Astrocyte (in vitro differentiated cells and primary cell): ENCODE measurements at regions not wholly inside any gene's neighbourhood (a gene's known extent, or its start where the extent isn't known, plus 50 kb on each side); places are given as distances from the start of the nearest gene placed in this dataset.

Experiments
- DNase-seq: peaks from one replicate; pipeline ENCODE4 v3.0.0-alpha.2; 2010; ENCODE audit warnings: low read depth
- FAIRE-seq: peaks from 2 replicates; lab custom pipeline; 2011; peaks lifted over from hg19 to GRCh38; lab: Jason Lieb, UNC
- H2AFZ ChIP-seq: 2 replicates; pipeline ENCODE4 v1.6.0; 2012; ENCODE audit warnings: low read depth, low read length, inconsistent platforms
- H3K27ac ChIP-seq: 2 replicates; pipeline ENCODE4 v1.5.1; 2011; ENCODE audit warnings: low read depth, low read length, inconsistent platforms
- H3K27me3 ChIP-seq: 2 replicates; pipeline ENCODE4 v1.6.0; 2011; ENCODE audit warnings: low read length, inconsistent platforms; ENCODE audit not compliant: insufficient read depth
- H3K36me3 ChIP-seq: 2 replicates; pipeline ENCODE4 v1.5.1; 2011; ENCODE audit warnings: low read length, inconsistent platforms; ENCODE audit not compliant: insufficient read depth
- H3K4me1 ChIP-seq: 2 replicates; pipeline ENCODE4 v1.5.1; 2011; ENCODE audit warnings: low read length, inconsistent platforms; ENCODE audit not compliant: insufficient read depth
- H3K4me2 ChIP-seq: 2 replicates; pipeline ENCODE4 v1.6.0; 2012; ENCODE audit warnings: low read length, inconsistent platforms
- H3K4me3 ChIP-seq: 2 replicates; pipeline ENCODE4 v1.5.1; 2011; ENCODE audit warnings: low read depth, mild to moderate bottlenecking, low read length, inconsistent platforms; ENCODE audit not compliant: insufficient read depth
- H3K79me2 ChIP-seq: 2 replicates; pipeline ENCODE4 v1.6.0; 2012; ENCODE audit warnings: mild to moderate bottlenecking, low read length, inconsistent platforms; ENCODE audit not compliant: insufficient read depth
- H3K9ac ChIP-seq: 2 replicates; pipeline ENCODE4 v1.6.0; 2012; ENCODE audit warnings: mild to moderate bottlenecking, low read length, inconsistent platforms
- H3K9me3 ChIP-seq: 2 replicates; pipeline ENCODE4 v1.5.1; 2012; ENCODE audit warnings: low read depth, mild to moderate bottlenecking, low read length, inconsistent platforms; ENCODE audit not compliant: insufficient read depth
- H4K20me1 ChIP-seq: 2 replicates; pipeline ENCODE4 v1.6.0; 2012; ENCODE audit warnings: low read length, inconsistent platforms; ENCODE audit not compliant: insufficient read depth
- H3K27ac Mint-ChIP-seq: one replicate; pipeline ENCODE4 v1.8.0; 2021; ENCODE audit warnings: mild to moderate bottlenecking, mixed read lengths; ENCODE audit not compliant: unreplicated experiment
- H3K27me3 Mint-ChIP-seq: one replicate; pipeline ENCODE4 v1.8.0; 2021; ENCODE audit warnings: low read depth, mixed read lengths; ENCODE audit not compliant: unreplicated experiment
- H3K36me3 Mint-ChIP-seq: one replicate; pipeline ENCODE4 v1.8.0; 2021; ENCODE audit warnings: low read depth, mixed read lengths; ENCODE audit not compliant: unreplicated experiment
- H3K4me1 Mint-ChIP-seq: one replicate; pipeline ENCODE4 v1.8.0; 2021; ENCODE audit warnings: low read depth, mixed read lengths; ENCODE audit not compliant: unreplicated experiment
- H3K4me3 Mint-ChIP-seq: one replicate; pipeline ENCODE4 v1.8.0; 2021; ENCODE audit warnings: mild to moderate bottlenecking, moderate library complexity, mixed read lengths; ENCODE audit not compliant: unreplicated experiment
- H3K9me3 Mint-ChIP-seq: one replicate; pipeline ENCODE4 v1.8.0; 2021; ENCODE audit warnings: mild to moderate bottlenecking, mixed read lengths; ENCODE audit not compliant: unreplicated experiment
- CTCF ChIP-seq: IDR thresholded peaks from 2 replicates; pipeline ENCODE4 v1.5.1; 2011; ENCODE audit warnings: low read depth, mild to moderate bottlenecking, inconsistent platforms, low read length, moderate library complexity; ENCODE audit not compliant: insufficient read depth
- EZH2 ChIP-seq: IDR thresholded peaks from 2 replicates; pipeline ENCODE4 v1.6.1; 2012; ENCODE audit warnings: mild to moderate bottlenecking, low read length, inconsistent platforms; ENCODE audit not compliant: insufficient read depth

GRCh38 chr13:43984292-43984691 lies 104.6 kb downstream of the LACC1 start:
- no peak overlapping the region for H2AFZ ChIP-seq
- H3K27ac Mint-ChIP-seq: no peak overlapping the region
- no peak for FAIRE-seq
- H3K9me3 Mint-ChIP-seq: peaks cover 2% of the 10 kb centered on the region
- no peaks in the 10 kb centered on the region for H3K27me3 Mint-ChIP-seq
- no peaks in the 10 kb centered on the region for H3K9me3 ChIP-seq
- H3K36me3 Mint-ChIP-seq: no peaks in the 10 kb centered on the region
- H3K36me3 ChIP-seq: no peaks in the 10 kb centered on the region
- TF ChIP-seq EZH2 (no peak), CTCF (no peak)
- H3K79me2 ChIP-seq: no peaks in the 10 kb centered on the region
- peaks cover 3% of the 10 kb centered on the region for H3K4me1 Mint-ChIP-seq
- H3K9ac ChIP-seq: no peak overlapping the region
- no peak overlapping the region for H3K4me2 ChIP-seq
- no peak overlapping the region for H3K27ac ChIP-seq
- no peak overlapping the region for H3K4me3 Mint-ChIP-seq
- H3K27me3 ChIP-seq: no peaks in the 10 kb centered on the region
- no peak for DNase-seq
- H4K20me1 ChIP-seq: no peaks in the 10 kb centered on the region
- no peaks in the 10 kb centered on the region for H3K4me1 ChIP-seq
- no peak overlapping the region for H3K4me3 ChIP-seq

- no peaks in the 10 kb centered on the region for H3K36me3 Mint-ChIP-seq
- H3K27me3 Mint-ChIP-seq: no peaks in the 10 kb centered on the region
- no peak overlapping the region for H3K27ac Mint-ChIP-seq
- Histone ChIP-seq H3K4me2 (no peak overlapping the region), H3K9ac (no peak overlapping the region), H3K36me3 (no peaks in the 10 kb centered on the region), H3K79me2 (no peaks in the 10 kb centered on the region), H3K4me3 (no peak overlapping the region), H3K27ac (no peak overlapping the region), H3K27me3 (no peaks in the 10 kb centered on the region), H3K9me3 (no peaks in the 10 kb centered on the region), H4K20me1 (no peaks in the 10 kb centered on the region), H2AFZ (no peak overlapping the region), H3K4me1 (no peaks in the 10 kb centered on the region)
- DNase-seq (no peak), FAIRE-seq (no peak)
- no peak overlapping the region for H3K4me3 Mint-ChIP-seq
- H3K9me3 Mint-ChIP-seq: peaks cover 2% of the 10 kb centered on the region
- peaks cover 3% of the 10 kb centered on the region for H3K4me1 Mint-ChIP-seq
- TF ChIP-seq EZH2: no peak
- TF ChIP-seq CTCF: no peak
Measured at GRCh38 chr13:43985422-43986072, 105.8 kb downstream of the LACC1 start.

- no peaks in the 10 kb centered on the region for H3K36me3 ChIP-seq
Measured at GRCh38 chr13:43986421-43986981, 106.8 kb downstream of the LACC1 start.

More at GRCh38 chr13:43986421-43986981, 106.8 kb downstream of the LACC1 start:
- Mint-ChIP-seq H3K9me3 (peaks cover 1% of the 10 kb centered on the region), H3K27me3 (no peaks in the 10 kb centered on the region), H3K27ac (no peak overlapping the region), H3K36me3 (no peaks in the 10 kb centered on the region), H3K4me3 (no peak overlapping the region), H3K4me1 (peaks cover 3% of the 10 kb centered on the region)
- Histone ChIP-seq H3K27ac (no peak overlapping the region), H3K9ac (no peak overlapping the region), H3K4me2 (no peak overlapping the region), H3K4me1 (no peaks in the 10 kb centered on the region), H2AFZ (no peak overlapping the region), H3K79me2 (no peaks in the 10 kb centered on the region), H3K9me3 (no peaks in the 10 kb centered on the region), H3K4me3 (no peak overlapping the region), H4K20me1 (no peaks in the 10 kb centered on the region), H3K27me3 (no peaks in the 10 kb centered on the region)
- TF ChIP-seq CTCF (no peak), EZH2 (no peak)
- FAIRE-seq: no peak
- no peak for DNase-seq
